Cardiac septum (tissue), 1 donor: ENCODE measurements at regions not wholly inside any gene's neighbourhood (a gene's known extent, or its start where the extent isn't known, plus 50 kb on each side); places are given as distances from the start of the nearest gene placed in this dataset.
"Not testable (repeated sequence)": the region's sequence is repeated elsewhere in the genome, so short reads cannot be mapped to it uniquely, and the experiment has no call there.

Experiments
- DNase-seq: peaks from one replicate; pipeline ENCODE4 v3.0.0-alpha.2; 2020; ENCODE audit warnings: low spot score
- intact Hi-C: fragments of 100-400 bp; cut with DNase I; formaldehyde crosslinking; loops from one replicate; pipeline ENCODE4 v1.14.0; 2022
- donor health status: DM: no; HTN: no; CAD: no.

- intact Hi-C loops: loop anchor here (10.0 kb wide), 1 partner anchor 972 kb away; the partner anchor contains the start of gene CITED2
- no peak for DNase-seq
Measured at GRCh38 chr6:140346428-140346827, 972.0 kb upstream of the CITED2 start.

GRCh38 chr6:140345935-140346334 is 971.5 kb upstream of the CITED2 start:
- no peak for DNase-seq
- intact Hi-C loops: loop anchor here (10.0 kb wide), 1 partner anchor 971 kb away; the partner anchor contains the start of gene CITED2

GRCh38 chr6:140344142-140344913 is 969.9 kb upstream of the CITED2 start:
- DNase-seq: no peak
- intact Hi-C loops: loop anchor here (10.0 kb wide), 1 partner anchor 970 kb away; the partner anchor contains the start of gene CITED2

DNA sequence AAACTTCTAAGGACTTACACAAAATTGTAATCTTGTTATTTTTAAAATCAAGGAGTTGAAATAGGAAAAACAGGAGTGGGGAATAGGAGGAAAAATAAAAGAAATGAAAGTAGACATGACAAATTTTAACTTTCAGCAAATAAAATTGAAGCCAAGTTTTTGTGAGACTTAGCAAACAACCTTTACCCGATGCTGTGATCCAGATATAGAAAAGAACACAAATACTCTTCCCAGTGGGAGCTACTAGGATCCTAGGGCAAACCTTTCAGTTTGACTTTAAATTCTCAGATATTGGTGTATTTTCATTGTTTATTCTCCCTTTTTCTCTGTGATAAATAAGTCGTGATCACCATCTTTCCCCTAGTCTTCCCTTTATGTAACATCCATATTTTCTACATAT is 968.7 kb upstream of the CITED2 start:
- intact Hi-C loops: loop anchor here (10.0 kb wide), 1 partner anchor 968 kb away; the partner anchor contains the start of gene CITED2

GRCh38 chr6:140341272-140341671 is 966.8 kb upstream of the CITED2 start:
- no peak for DNase-seq
- intact Hi-C loops: loop anchor here (10.0 kb wide), 1 partner anchor 966 kb away; the partner anchor contains the start of gene CITED2

More for the DNA sequence above, 968.7 kb upstream of the CITED2 start:
- DNase-seq: no peak

DNA sequence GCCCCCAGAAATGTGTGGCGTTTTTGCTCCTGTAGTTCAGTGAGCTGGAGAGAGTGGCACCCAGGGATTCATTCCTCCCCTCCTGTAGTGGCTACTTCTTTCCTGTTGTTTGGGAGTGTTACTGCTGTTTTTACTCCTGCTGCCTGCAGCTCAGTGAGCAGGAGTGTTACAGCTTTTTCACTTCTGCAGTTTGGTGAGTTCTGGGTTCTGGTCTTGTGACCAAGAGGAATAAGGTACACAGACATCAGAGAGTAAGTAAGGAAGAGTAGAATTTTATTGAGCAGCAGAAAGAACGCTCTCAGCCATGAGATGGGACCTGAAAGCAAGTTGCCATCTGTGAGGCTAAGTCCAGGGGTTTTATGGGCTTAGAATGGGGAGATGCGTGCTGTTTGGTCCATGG is 966.3 kb upstream of the CITED2 start:
- no peak for DNase-seq
- intact Hi-C loops: loop anchor here (10.0 kb wide), 1 partner anchor 966 kb away; the partner anchor contains the start of gene CITED2

DNA sequence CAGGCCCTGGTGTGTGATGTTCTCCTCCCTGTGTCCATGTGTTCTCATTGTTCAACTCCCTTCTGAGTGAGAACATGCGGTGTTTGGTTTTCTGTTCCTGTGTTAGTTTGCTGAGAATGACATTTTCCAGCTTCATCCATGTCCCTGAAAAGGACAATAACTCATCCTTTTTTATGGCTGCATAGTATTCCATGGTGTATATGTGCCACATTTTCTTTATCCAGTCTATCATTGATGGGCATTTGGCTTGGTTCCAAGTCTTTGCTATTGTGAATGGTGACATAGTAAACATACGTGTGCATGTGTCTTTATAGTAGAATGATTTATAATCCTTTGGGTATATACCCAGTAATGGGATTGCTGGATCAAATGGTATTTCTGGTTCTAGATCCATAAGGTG is 964.6 kb upstream of the CITED2 start:
- intact Hi-C loops: not testable (repeated sequence)

GRCh38 chr6:140321891-140322290 is 947.4 kb upstream of the CITED2 start:
- no peak for DNase-seq
- intact Hi-C loops: no loop called here

More for the DNA sequence above, 964.6 kb upstream of the CITED2 start:
- DNase-seq: not testable (repeated sequence)

GRCh38 chr6:140320081-140321080 is 945.9 kb upstream of the CITED2 start:
- no peak for DNase-seq
- intact Hi-C loops: no loop called here

- no peak for DNase-seq
- intact Hi-C loops: no loop called here
Measured at GRCh38 chr6:140319209-140319608, 944.8 kb upstream of the CITED2 start.

DNA sequence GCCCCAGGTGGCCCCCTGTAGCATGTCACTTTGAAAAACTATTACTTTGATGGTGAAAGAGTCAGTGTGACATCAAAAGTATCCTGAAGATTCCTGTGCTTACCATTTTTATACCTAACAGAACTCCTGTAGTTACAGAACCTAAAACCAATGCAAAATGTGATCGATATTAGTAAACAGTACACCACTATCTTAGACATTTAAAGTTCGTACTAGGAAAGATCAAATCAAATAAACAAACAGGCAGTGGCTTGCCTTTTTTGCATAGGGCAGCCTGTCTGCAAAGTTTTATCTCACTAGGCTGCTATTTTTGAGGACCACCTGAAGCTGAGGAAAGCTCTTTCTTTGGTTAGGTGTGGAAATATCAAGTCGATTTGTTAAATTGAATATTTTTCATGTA is 944.0 kb upstream of the CITED2 start:
- DNase-seq: no peak
- intact Hi-C loops: no loop called here

DNA sequence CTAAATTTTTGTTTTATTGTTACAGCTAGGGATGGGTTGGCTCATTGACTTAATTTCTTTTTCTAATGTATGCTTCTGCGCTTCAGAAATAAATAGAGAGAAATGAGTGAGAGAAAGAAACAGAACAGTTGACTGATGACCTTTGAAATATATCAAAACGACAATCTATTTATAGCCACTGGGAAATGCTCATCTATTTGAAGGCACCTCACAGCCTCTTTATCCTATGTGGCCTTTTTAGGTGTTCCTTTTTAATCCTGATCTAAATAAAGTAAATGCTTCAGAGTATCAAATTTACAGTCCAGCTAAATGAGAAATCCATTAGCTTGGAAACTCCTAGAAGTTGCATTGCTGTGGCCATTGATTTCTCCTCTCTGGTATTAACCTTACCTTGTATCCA is 943.5 kb upstream of the CITED2 start:
- DNase-seq: no peak
- intact Hi-C loops: no loop called here

DNA sequence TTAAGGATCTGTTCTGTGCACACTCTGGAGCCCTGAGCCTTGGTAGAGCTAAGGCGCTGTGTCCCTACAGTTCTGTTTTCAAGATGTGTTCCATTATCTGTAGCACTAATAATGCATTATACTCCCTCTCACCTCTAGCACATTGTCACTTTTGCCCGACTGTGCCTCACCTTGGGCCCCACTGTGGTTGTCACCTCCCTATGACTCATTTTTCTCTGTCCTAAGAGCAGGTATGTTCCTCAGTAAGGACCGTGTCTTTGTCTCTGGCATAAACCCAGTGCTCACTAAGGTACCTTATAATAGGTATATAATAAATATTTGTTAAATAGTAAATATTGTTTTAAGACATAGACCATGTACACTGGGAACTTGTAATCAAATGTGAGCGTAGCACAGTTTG is 942.5 kb upstream of the CITED2 start:
- intact Hi-C loops: no loop called here
- DNase-seq: no peak

DNA sequence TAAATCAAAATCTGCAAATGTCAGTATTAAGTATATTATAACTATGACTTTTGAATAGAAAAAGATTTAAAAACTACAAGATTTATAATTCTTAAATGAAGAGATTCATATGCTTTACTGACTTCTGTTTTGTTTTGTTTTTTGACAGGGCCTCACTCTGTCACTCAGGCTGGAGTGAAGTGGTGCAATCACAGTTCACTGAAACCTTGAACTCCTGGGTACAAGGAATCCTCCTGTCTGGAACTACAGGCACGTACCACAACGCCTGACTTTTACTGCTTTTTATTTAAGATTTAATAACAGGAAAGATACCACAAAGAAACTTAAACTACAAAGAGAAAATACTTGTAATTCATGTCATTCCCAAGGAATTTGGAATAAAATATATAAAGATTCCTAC is 940.2 kb upstream of the CITED2 start:
- no peak for DNase-seq
- intact Hi-C loops: no loop called here

- intact Hi-C loops: no loop called here
- DNase-seq: no peak
Measured at GRCh38 chr6:140311146-140311545, 936.7 kb upstream of the CITED2 start.

DNA sequence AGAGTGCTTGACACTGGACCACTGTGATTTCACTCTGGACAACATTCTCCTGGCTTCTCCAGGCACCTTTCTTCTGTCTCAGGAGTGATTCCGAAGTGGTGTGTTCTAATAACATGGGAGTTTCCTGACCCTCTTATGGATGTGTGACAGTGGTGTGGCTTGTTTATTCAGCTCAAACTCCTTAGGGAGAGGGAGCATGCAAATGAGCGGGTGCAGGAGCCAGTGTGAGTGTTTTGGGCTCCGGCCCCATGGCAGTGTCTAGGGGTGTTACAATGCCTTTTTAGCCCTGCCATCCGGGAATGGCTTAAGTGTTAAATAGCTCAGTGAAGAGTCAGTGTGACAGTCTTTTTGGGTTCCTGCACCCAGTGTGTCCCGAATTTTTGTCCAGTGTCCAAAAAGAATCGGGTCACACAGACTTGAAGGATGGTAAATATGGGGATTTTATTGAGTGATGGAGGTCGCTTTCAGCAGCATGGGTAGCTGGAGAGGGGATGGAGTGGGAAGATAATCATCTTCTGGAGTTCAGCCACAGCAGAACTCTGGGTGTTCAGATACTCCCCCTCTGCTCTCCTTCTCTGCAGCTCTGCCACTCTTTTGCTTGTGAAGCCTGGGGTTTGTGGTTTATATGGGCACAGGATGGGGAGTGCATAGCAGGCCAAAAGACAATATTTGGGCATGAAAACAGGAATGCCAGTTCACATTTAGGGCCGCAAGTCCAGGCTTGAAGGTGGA is 928.9 kb upstream of the CITED2 start:
- intact Hi-C loops: no loop called here
- no peak for DNase-seq

GRCh38 chr6:140300331-140300730 is 925.9 kb upstream of the CITED2 start:
- DNase-seq: no peak
- intact Hi-C loops: no loop called here

DNA sequence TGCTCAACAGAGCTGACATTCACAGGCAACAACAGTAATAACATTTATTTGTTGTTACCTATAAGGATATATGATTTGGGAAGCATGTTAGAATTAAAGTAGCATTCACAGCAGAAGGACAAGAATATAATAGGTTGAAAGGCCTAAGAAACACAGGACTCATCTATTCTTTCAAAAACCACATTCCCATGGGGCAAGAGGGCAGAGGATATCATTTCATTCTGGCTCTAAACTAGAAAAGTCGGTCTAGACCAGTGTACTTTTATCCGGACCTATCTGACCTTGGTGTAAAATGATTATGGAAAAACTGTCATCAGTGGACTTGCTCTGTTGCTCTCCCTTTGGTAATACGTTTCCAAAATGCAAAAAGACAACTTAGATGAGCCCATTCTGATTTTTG is 914.7 kb upstream of the CITED2 start:
- DNase-seq: no peak
- intact Hi-C loops: no loop called here

GRCh38 chr6:140285998-140286690 is 911.7 kb upstream of the CITED2 start:
- intact Hi-C loops: no loop called here

More at GRCh38 chr6:140285998-140286690, 911.7 kb upstream of the CITED2 start:
- DNase-seq: no peak
